Activated naive CD8-positive, alpha-beta T cell treated with anti-CD3 and anti-CD28 coated beads for 36 hours (primary cell): ENCODE measurements at regions not wholly inside any gene's neighbourhood (a gene's known extent, or its start where the extent isn't known, plus 50 kb on each side); places are given as distances from the start of the nearest gene placed in this dataset.

Experiments used
- DNase-seq: peaks from one replicate; pipeline ENCODE4 v3.0.0; 2021
- H3K27ac Mint-ChIP-seq: one replicate; pipeline ENCODE4 v1.8.0; 2022; ENCODE audit warnings: mild to moderate bottlenecking, moderate library complexity, mixed read lengths
- H3K27me3 Mint-ChIP-seq: one replicate; pipeline ENCODE4 v1.8.0; 2022; ENCODE audit warnings: mild to moderate bottlenecking, mixed read lengths
- H3K36me3 Mint-ChIP-seq: one replicate; pipeline ENCODE4 v1.8.0; 2021; ENCODE audit warnings: mild to moderate bottlenecking, mixed read lengths
- H3K4me1 Mint-ChIP-seq: one replicate; pipeline ENCODE4 v1.8.0; 2021; ENCODE audit warnings: mixed read lengths
- H3K4me3 Mint-ChIP-seq: one replicate; pipeline ENCODE4 v1.8.0; 2022; ENCODE audit warnings: mild to moderate bottlenecking, moderate library complexity, mixed read lengths
- H3K9me3 Mint-ChIP-seq: one replicate; pipeline ENCODE4 v1.8.0; 2022; ENCODE audit warnings: mixed read lengths

GRCh38 chr20:48070991-48071652 is 285.8 kb upstream of the SULF2 start:
- no peaks in the 10 kb centered on the region for H3K36me3 Mint-ChIP-seq
- H3K4me1 Mint-ChIP-seq: no peaks in the 10 kb centered on the region
- peaks cover 7% of the 10 kb centered on the region for H3K27me3 Mint-ChIP-seq
- H3K27ac Mint-ChIP-seq: no peak overlapping the region
- H3K4me3 Mint-ChIP-seq: no peak overlapping the region
- DNase-seq: no peak
- H3K9me3 Mint-ChIP-seq: no peaks in the 10 kb centered on the region

- no peaks in the 10 kb centered on the region for H3K9me3 Mint-ChIP-seq
- no peak overlapping the region for H3K27ac Mint-ChIP-seq
- H3K4me1 Mint-ChIP-seq: no peaks in the 10 kb centered on the region
- H3K27me3 Mint-ChIP-seq: peaks cover 6% of the 10 kb centered on the region
- no peak for DNase-seq
- no peak overlapping the region for H3K4me3 Mint-ChIP-seq
- no peaks in the 10 kb centered on the region for H3K36me3 Mint-ChIP-seq
These were observed 284.3 kb upstream of the SULF2 start for GRCh38 chr20:48069596-48069995.

GRCh38 chr20:48066851-48067250 is 281.6 kb upstream of the SULF2 start:
- Mint-ChIP-seq H3K9me3 (no peaks in the 10 kb centered on the region), H3K4me3 (no peak overlapping the region), H3K4me1 (no peaks in the 10 kb centered on the region), H3K27ac (no peak overlapping the region), H3K27me3 (peaks cover 4% of the 10 kb centered on the region), H3K36me3 (no peaks in the 10 kb centered on the region)
- DNase-seq: no peak

GRCh38 chr20:48066246-48066645 is 281.0 kb upstream of the SULF2 start:
- Mint-ChIP-seq H3K4me1 (no peaks in the 10 kb centered on the region), H3K27ac (no peak overlapping the region), H3K4me3 (no peak overlapping the region), H3K9me3 (no peaks in the 10 kb centered on the region), H3K36me3 (no peaks in the 10 kb centered on the region), H3K27me3 (peaks cover 4% of the 10 kb centered on the region)
- no peak for DNase-seq

- H3K4me3 Mint-ChIP-seq: no peak overlapping the region
- no peak overlapping the region for H3K27ac Mint-ChIP-seq
- peaks cover 6% of the 10 kb centered on the region for H3K27me3 Mint-ChIP-seq
- H3K4me1 Mint-ChIP-seq: no peaks in the 10 kb centered on the region
- no peaks in the 10 kb centered on the region for H3K9me3 Mint-ChIP-seq
- H3K36me3 Mint-ChIP-seq: no peaks in the 10 kb centered on the region
- no peak for DNase-seq
These were observed 280.6 kb upstream of the SULF2 start for GRCh38 chr20:48065833-48066232.

- Mint-ChIP-seq H3K36me3 (no peaks in the 10 kb centered on the region), H3K27ac (no peak overlapping the region), H3K27me3 (peaks cover 5% of the 10 kb centered on the region), H3K4me1 (no peaks in the 10 kb centered on the region), H3K4me3 (no peak overlapping the region), H3K9me3 (no peaks in the 10 kb centered on the region)
- no peak for DNase-seq
These were observed 279.6 kb upstream of the SULF2 start for GRCh38 chr20:48064929-48065328.

GRCh38 chr20:48060841-48061720 is 275.8 kb upstream of the SULF2 start:
- Mint-ChIP-seq H3K27me3 (peaks cover 5% of the 10 kb centered on the region), H3K36me3 (no peaks in the 10 kb centered on the region)

GRCh38 chr20:48058611-48059559 is 273.6 kb upstream of the SULF2 start:
- Mint-ChIP-seq H3K36me3 (no peaks in the 10 kb centered on the region), H3K4me1 (no peaks in the 10 kb centered on the region), H3K4me3 (no peak overlapping the region), H3K27ac (no peak overlapping the region), H3K27me3 (peaks cover 5% of the 10 kb centered on the region), H3K9me3 (peaks cover 2% of the 10 kb centered on the region)
- no peak for DNase-seq

More at GRCh38 chr20:48060841-48061720, 275.8 kb upstream of the SULF2 start:
- no peak overlapping the region for H3K27ac Mint-ChIP-seq
- peaks cover 2% of the 10 kb centered on the region for H3K9me3 Mint-ChIP-seq
- H3K4me3 Mint-ChIP-seq: no peak overlapping the region
- H3K4me1 Mint-ChIP-seq: no peaks in the 10 kb centered on the region
- DNase-seq: no peak

- Mint-ChIP-seq H3K9me3 (peaks cover 2% of the 10 kb centered on the region), H3K4me1 (no peaks in the 10 kb centered on the region), H3K27ac (no peak overlapping the region), H3K27me3 (peaks cover 10% of the 10 kb centered on the region), H3K4me3 (no peak overlapping the region), H3K36me3 (no peaks in the 10 kb centered on the region)
- DNase-seq: no peak
These were observed 272.5 kb upstream of the SULF2 start for GRCh38 chr20:48057739-48058138.

- Mint-ChIP-seq H3K9me3 (peaks cover 2% of the 10 kb centered on the region), H3K27me3 (peaks cover 10% of the 10 kb centered on the region), H3K4me1 (no peaks in the 10 kb centered on the region), H3K36me3 (no peaks in the 10 kb centered on the region), H3K4me3 (no peak overlapping the region), H3K27ac (no peak overlapping the region)
- no peak for DNase-seq
These were observed 272.0 kb upstream of the SULF2 start for GRCh38 chr20:48057251-48057650.

- H3K4me1 Mint-ChIP-seq: no peaks in the 10 kb centered on the region
- no peak overlapping the region for H3K4me3 Mint-ChIP-seq
- peaks cover 2% of the 10 kb centered on the region for H3K9me3 Mint-ChIP-seq
- DNase-seq: no peak
- H3K27ac Mint-ChIP-seq: no peak overlapping the region
- peaks cover 10% of the 10 kb centered on the region for H3K27me3 Mint-ChIP-seq
- H3K36me3 Mint-ChIP-seq: no peaks in the 10 kb centered on the region
These were observed 270.9 kb upstream of the SULF2 start for GRCh38 chr20:48056218-48056617.

GRCh38 chr20:48054051-48054450 is 268.8 kb upstream of the SULF2 start:
- no peaks in the 10 kb centered on the region for H3K4me1 Mint-ChIP-seq
- H3K36me3 Mint-ChIP-seq: no peaks in the 10 kb centered on the region
- H3K27ac Mint-ChIP-seq: no peak overlapping the region
- peaks cover 4% of the 10 kb centered on the region for H3K9me3 Mint-ChIP-seq
- no peak for DNase-seq
- H3K4me3 Mint-ChIP-seq: no peak overlapping the region
- peaks cover 5% of the 10 kb centered on the region for H3K27me3 Mint-ChIP-seq

GRCh38 chr20:48052475-48052835 is 267.2 kb upstream of the SULF2 start:
- no peak for DNase-seq
- no peak overlapping the region for H3K4me3 Mint-ChIP-seq
- H3K9me3 Mint-ChIP-seq: peaks cover 3% of the 10 kb centered on the region
- no peaks in the 10 kb centered on the region for H3K4me1 Mint-ChIP-seq
- no peak overlapping the region for H3K27ac Mint-ChIP-seq
- H3K27me3 Mint-ChIP-seq: peaks cover 13% of the 10 kb centered on the region
- H3K36me3 Mint-ChIP-seq: no peaks in the 10 kb centered on the region

- no peak for DNase-seq
- Mint-ChIP-seq H3K9me3 (peaks cover 2% of the 10 kb centered on the region), H3K4me3 (no peak overlapping the region), H3K27me3 (peaks cover 14% of the 10 kb centered on the region), H3K4me1 (no peaks in the 10 kb centered on the region), H3K36me3 (no peaks in the 10 kb centered on the region), H3K27ac (no peak overlapping the region)
These were observed 266.7 kb upstream of the SULF2 start for GRCh38 chr20:48051794-48052474.
